ENCODE measurements at regions not wholly inside any gene's neighbourhood (a gene's known extent, or its start where the extent isn't known, plus 50 kb on each side); places are given as distances from the start of the nearest gene placed in this dataset.

DNA sequence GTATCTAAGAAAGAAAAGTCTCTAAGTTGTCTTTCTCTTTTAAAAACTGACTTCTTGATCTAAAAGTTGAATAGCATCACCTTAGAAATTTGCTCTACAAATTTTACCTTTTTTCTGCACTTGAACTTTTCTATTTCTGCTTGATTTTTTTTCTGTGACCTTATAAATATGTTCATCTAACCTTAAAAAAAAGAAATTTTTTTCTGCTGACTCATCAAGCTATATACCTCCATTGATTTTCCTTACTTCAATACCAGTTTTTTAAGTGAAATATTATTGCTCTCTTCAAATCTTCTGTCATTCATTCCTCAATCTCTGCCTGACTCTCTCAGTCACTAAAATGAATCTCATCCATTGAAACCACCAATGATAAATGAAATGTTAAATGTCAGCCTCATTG lies 910.1 kb downstream of the GALC start:
- TF ChIP-seq, protein P1, sequence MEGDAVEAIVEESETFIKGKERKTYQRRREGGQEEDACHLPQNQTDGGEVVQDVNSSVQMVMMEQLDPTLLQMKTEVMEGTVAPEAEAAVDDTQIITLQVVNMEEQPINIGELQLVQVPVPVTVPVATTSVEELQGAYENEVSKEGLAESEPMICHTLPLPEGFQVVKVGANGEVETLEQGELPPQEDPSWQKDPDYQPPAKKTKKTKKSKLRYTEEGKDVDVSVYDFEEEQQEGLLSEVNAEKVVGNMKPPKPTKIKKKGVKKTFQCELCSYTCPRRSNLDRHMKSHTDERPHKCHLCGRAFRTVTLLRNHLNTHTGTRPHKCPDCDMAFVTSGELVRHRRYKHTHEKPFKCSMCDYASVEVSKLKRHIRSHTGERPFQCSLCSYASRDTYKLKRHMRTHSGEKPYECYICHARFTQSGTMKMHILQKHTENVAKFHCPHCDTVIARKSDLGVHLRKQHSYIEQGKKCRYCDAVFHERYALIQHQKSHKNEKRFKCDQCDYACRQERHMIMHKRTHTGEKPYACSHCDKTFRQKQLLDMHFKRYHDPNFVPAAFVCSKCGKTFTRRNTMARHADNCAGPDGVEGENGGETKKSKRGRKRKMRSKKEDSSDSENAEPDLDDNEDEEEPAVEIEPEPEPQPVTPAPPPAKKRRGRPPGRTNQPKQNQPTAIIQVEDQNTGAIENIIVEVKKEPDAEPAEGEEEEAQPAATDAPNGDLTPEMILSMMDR (IDR thresholded peaks at IDR 0.05; ENCODE audit: insufficient read depth, low read depth, low read length) = no peak
- DNase-seq (ENCODE audit: low read depth) = no peak
- H3K4me3 ChIP-seq (ENCODE audit: low read depth, low read length) = no peak overlapping the region

DNA sequence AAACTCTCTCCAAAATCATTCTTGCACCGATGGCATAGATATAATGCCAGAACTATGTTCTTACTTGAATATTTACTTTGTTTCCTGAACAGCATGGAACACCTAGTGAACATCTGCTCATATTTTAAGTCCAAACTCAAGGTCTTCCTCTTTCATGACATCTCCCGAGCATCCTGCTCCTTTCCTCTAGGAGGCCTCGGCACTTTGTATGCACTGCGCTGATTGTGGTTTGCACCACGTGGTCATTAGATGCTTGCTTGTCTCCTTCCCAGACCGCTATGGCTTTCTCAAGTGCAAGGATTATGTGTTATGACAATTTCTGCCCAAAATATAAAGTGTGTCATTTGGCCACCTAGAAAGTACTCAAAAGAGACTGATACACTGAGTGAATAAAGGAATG lies 912.0 kb downstream of the GALC start:
- no peak for DNase-seq (ENCODE audit: low read depth)
- TF ChIP-seq, protein P1 (IDR thresholded peaks at IDR 0.05; ENCODE audit: insufficient read depth, low read depth, low read length) = no peak
- H3K4me3 ChIP-seq (ENCODE audit: low read depth, low read length) = no peak overlapping the region

DNA sequence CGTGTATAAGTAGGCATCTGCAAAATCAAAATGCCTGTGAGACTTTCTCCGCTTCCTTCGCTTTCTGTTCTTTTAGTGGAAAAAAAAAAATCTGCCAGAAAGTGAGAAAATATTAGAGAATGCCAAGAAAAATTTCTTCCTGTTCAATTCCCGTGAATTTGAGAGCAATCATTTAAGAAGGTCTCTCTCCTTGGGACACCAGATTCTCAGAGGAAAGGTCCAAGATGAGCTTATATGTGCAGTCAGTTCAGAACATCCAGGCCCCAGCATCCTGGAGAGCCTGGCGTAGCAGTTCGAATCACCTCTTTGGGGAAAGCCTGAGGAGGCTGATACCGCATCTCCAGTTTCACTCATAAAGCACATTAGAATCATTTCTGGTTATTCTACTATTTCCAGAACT lies 912.8 kb downstream of the GALC start:
- H3K4me3 ChIP-seq (ENCODE audit: low read depth, low read length) = no peak overlapping the region
- TF ChIP-seq, protein P1 (IDR thresholded peaks at IDR 0.05; ENCODE audit: insufficient read depth, low read depth, low read length) = no peak

DNA sequence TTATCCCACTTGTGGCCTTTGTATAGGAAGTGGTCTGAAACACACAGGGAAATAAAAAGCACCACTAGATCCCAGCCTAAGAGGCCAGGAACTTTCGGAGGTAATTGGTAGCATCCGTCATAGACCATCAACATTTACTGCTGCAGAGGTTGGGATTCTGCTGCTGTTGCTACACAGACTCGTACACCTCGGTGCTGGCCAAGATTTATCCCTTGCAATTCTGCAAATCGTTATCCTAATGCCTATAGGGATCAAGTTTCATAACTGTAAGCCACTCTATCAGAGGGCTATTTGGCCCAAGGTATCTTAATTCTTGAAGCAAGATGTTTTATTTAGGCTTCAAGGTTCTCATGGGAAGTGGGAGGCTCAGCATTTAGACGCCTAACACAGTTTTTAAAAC lies 913.6 kb downstream of the GALC start:
- H3K4me3 ChIP-seq (ENCODE audit: low read depth, low read length) = no peak overlapping the region
- DNase-seq (ENCODE audit: low read depth) = no peak
- TF ChIP-seq, protein P1 (IDR thresholded peaks at IDR 0.05; ENCODE audit: insufficient read depth, low read depth, low read length) = no peak

More for the DNA sequence above, 912.8 kb downstream of the GALC start:
- DNase-seq (ENCODE audit: low read depth) = no peak

DNA sequence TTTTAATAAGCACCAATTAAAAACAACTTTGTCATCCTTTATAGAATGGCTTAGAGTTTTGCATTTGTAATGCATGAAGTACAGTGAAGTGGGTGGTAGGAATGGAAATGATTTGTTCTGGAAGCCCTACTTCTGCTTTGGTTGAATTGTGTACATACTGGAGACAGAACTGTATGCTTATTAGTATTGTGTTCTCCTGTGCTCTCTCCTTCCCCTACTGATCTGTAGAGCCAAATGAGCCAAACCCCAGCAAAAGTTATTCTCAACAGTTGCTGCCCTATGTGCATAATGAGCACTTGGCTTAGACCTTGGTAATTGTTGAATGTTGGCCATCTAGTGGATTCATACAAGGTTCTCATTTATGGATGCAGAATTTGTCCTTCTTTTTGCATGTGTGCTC lies 916.1 kb downstream of the GALC start:
- no peak for DNase-seq (ENCODE audit: low read depth)
- H3K4me3 ChIP-seq (ENCODE audit: low read depth, low read length) = no peak overlapping the region
- TF ChIP-seq, protein P1 (IDR thresholded peaks at IDR 0.05; ENCODE audit: insufficient read depth, low read depth, low read length) = no peak

DNA sequence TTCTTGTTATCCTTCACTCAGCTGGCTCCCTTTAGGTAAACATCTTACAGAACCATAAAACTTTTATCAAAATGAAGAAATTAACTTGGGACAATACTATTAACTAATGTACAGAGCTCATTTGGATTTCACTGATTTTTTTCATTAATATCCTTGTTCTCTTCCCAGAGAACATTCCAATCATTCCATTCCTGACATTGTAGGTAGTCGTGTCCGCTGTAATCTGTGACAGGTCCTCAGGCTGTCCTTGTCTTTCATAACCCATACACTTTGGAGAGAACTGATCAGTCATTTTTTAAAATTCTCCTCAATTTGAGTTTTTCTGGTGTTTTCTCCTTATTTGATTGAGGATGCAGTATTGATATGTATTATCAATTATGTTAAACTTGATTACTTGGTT lies 916.8 kb downstream of the GALC start:
- TF ChIP-seq, protein P1 (IDR thresholded peaks at IDR 0.05; ENCODE audit: insufficient read depth, low read depth, low read length) = no peak
- no peak for DNase-seq (ENCODE audit: low read depth)
- H3K4me3 ChIP-seq (ENCODE audit: low read depth, low read length) = no peak overlapping the region

DNA sequence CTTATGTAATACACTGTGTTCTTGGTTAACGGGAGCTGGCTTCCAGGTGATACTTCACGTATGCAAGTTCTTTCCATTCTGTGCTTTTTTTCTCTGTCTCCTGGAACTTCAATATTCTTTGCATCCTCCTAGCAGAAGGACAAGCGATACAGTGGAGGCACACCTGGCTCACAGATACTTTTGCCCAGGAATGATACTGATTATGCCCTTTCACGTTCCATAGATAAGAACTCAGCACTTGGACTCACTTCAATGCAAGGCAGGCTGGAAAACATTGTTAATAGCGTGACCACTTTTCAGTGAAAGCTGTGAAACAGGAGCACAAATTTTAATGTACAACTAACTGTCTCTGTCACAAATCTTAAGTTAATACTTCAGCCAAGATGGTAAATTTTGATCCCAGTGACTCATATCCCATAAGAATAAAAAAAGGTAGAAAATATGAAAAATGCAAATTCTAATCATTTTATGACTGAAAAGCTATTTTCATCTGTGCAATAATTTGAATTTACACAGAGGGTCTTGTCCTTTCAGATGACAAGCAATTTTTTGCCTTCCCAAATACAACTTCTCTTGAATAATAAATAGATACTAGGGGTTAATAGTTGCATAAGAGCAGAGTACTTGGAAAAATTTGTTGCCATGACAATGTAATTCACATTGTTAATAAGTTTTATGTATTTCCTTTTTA lies 919.0 kb downstream of the GALC start:
- no peak for DNase-seq (ENCODE audit: low read depth)
- no peak overlapping the region for H3K4me3 ChIP-seq (ENCODE audit: low read depth, low read length)
- TF ChIP-seq, protein P1 (IDR thresholded peaks at IDR 0.05; ENCODE audit: insufficient read depth, low read depth, low read length) = no peak

Data from fibroblast of villous mesenchyme (primary cell).